ENCODE measurements at regions not wholly inside any gene's neighbourhood (a gene's known extent, or its start where the extent isn't known, plus 50 kb on each side); places are given as distances from the start of the nearest gene placed in this dataset.

GRCh38 chr2:172377408-172377807, 50.0 kb upstream of the ITGA6 start:
- TF ChIP-seq POLR2A (IDR thresholded peaks at IDR 0.05) (no peak), CTCF (IDR thresholded peaks at IDR 0.05 in 8 of 11, conservative IDR thresholded peaks at IDR 0.05 in 3 of 11) (no peak)

Measured in spleen (tissue), 7 donors.